ENCODE measurements at regions not wholly inside any gene's neighbourhood (a gene's known extent, or its start where the extent isn't known, plus 50 kb on each side); places are given as distances from the start of the nearest gene placed in this dataset.

- H3K36me3 ChIP-seq (ENCODE audit: control insufficient read depth, insufficient read depth, low read length): no peaks in the 10 kb centered on the region
- no peaks in the 10 kb centered on the region for H3K9me3 ChIP-seq
- CTCF ChIA-PET: no interaction called here
- DNase-seq: peak in 1 of 2 experiments; percentile 61
- TF ChIP-seq, protein P1, sequence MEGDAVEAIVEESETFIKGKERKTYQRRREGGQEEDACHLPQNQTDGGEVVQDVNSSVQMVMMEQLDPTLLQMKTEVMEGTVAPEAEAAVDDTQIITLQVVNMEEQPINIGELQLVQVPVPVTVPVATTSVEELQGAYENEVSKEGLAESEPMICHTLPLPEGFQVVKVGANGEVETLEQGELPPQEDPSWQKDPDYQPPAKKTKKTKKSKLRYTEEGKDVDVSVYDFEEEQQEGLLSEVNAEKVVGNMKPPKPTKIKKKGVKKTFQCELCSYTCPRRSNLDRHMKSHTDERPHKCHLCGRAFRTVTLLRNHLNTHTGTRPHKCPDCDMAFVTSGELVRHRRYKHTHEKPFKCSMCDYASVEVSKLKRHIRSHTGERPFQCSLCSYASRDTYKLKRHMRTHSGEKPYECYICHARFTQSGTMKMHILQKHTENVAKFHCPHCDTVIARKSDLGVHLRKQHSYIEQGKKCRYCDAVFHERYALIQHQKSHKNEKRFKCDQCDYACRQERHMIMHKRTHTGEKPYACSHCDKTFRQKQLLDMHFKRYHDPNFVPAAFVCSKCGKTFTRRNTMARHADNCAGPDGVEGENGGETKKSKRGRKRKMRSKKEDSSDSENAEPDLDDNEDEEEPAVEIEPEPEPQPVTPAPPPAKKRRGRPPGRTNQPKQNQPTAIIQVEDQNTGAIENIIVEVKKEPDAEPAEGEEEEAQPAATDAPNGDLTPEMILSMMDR (IDR thresholded peaks at IDR 0.05; ENCODE audit: insufficient read depth in 1 of 2, low read depth in 1 of 2, low read length in 1 of 2, severe bottlenecking in 1 of 2, unreplicated experiment in 1 of 2): no peak
- no TSS peak for BruUV-seq (replicated peaks)
- peak overlapping the region; percentile 68 for H3K4me3 Mint-ChIP-seq (ENCODE audit: unreplicated experiment)
- peaks cover 33% of the 10 kb centered on the region for H3K4me1 ChIP-seq
- POLR2A ChIA-PET: interaction anchor here (0.9 kb wide), 1 partner anchor 52 kb away, joined by 3 read pairs; no protein-coding TSS in a partner anchor
- no peaks in the 10 kb centered on the region for H3K9me3 Mint-ChIP-seq (ENCODE audit: unreplicated experiment)
- H3K27ac Mint-ChIP-seq (ENCODE audit: unreplicated experiment): peak overlapping the region; percentile 75
- intact Hi-C loops (cut with micrococcal nuclease; ENCODE audit: unreplicated experiment): loop anchor here (2.0 kb wide), 2 partner anchors 14 to 52 kb away; partner anchors contain the start of gene SUCLG2
- no peak overlapping the region for H3K4me3 ChIP-seq (ENCODE audit: low read depth, low read length)
- peaks cover 7% of the 10 kb centered on the region for H3K4me1 Mint-ChIP-seq (ENCODE audit: low read depth, unreplicated experiment)
- H3K27me3 ChIP-seq (replicated peaks; ENCODE audit: control insufficient read depth, insufficient read depth, low read length): no peaks in the 10 kb centered on the region
- no peaks in the 10 kb centered on the region for H3K36me3 Mint-ChIP-seq (ENCODE audit: insufficient read depth, unreplicated experiment)
- no peaks in the 10 kb centered on the region for H3K27me3 Mint-ChIP-seq (ENCODE audit: insufficient read depth, unreplicated experiment)
Observed at GRCh38 chr3:67706934-67707333, 52.5 kb upstream of the SUCLG2 start.

- TF ChIP-seq, protein P1 (IDR thresholded peaks at IDR 0.05; ENCODE audit: insufficient read depth in 1 of 2, low read depth in 1 of 2, low read length in 1 of 2, severe bottlenecking in 1 of 2, unreplicated experiment in 1 of 2): no peak
- no peaks in the 10 kb centered on the region for H3K9me3 Mint-ChIP-seq (ENCODE audit: unreplicated experiment)
- no peak for DNase-seq
- H3K27me3 Mint-ChIP-seq (ENCODE audit: insufficient read depth, unreplicated experiment): no peaks in the 10 kb centered on the region
- no peaks in the 10 kb centered on the region for H3K36me3 Mint-ChIP-seq (ENCODE audit: insufficient read depth, unreplicated experiment)
- Histone ChIP-seq H3K27me3 (replicated peaks; ENCODE audit: control insufficient read depth, insufficient read depth, low read length) (no peaks in the 10 kb centered on the region), H3K9me3 (no peaks in the 10 kb centered on the region), H3K36me3 (ENCODE audit: control insufficient read depth, insufficient read depth, low read length) (no peaks in the 10 kb centered on the region), H3K4me1 (peaks cover 22% of the 10 kb centered on the region), H3K4me3 (ENCODE audit: low read depth, low read length) (no peak overlapping the region)
- no peaks in the 10 kb centered on the region for H3K4me1 Mint-ChIP-seq (ENCODE audit: low read depth, unreplicated experiment)
- ChIA-PET CTCF (no interaction called here), POLR2A (no interaction called here)
- no peak overlapping the region for H3K4me3 Mint-ChIP-seq (ENCODE audit: unreplicated experiment)
- intact Hi-C loops (cut with micrococcal nuclease; ENCODE audit: unreplicated experiment): no loop called here
- no TSS peak for BruUV-seq (replicated peaks)
- H3K27ac Mint-ChIP-seq (ENCODE audit: unreplicated experiment): no peak overlapping the region
Observed at GRCh38 chr3:67704322-67704721, 49.9 kb upstream of the SUCLG2 start.
